ENCODE measurements at regions not wholly inside any gene's neighbourhood (a gene's known extent, or its start where the extent isn't known, plus 50 kb on each side); places are given as distances from the start of the nearest gene placed in this dataset.
A peak's percentile ranks its signal among the peaks of the same experiment; 100 is the strongest.

GRCh38 chr15:46280762-46281542 lies 646.1 kb downstream of the SQOR start:
- H3T11ph ChIP-seq (ENCODE audit: low read length): no peak overlapping the region
- Mint-ChIP-seq H3K36me3 (ENCODE audit: insufficient read depth in 1 of 3, low read depth in 3 of 3) (no peaks in the 10 kb centered on the region; a peak in 1 of 7 replicates), H3K27me3 (ENCODE audit: low read depth) (no peaks in the 10 kb centered on the region), H3K9me3 (0 out of 5 replicates have a peak, but pooled peaks cover 0 to 5% of the 10 kb centered on the region in 2 experiments), H3K27ac (no peak overlapping the region), H3K4me1 (no peaks in the 10 kb centered on the region), H3K4me3 (no peak overlapping the region)
- no peak overlapping the region for H2BK12ac ChIP-seq (ENCODE audit: insufficient read length, low read depth, low read length)
- H2AK5ac ChIP-seq (ENCODE audit: insufficient read length, low read length): no peak overlapping the region
- no peak overlapping the region for H3K14ac ChIP-seq (ENCODE audit: insufficient read depth, low read length)
- no peak overlapping the region for H4K5ac ChIP-seq (ENCODE audit: insufficient read length, low read depth, low read length)
- WGBS (ENCODE audit: extremely low coverage, insufficient read length, low lambda C conversion rate): no CpG with 5 or more reads among the region's 4 CpGs
- no peaks in the 10 kb centered on the region for H3K27me3 ChIP-seq (ENCODE audit: insufficient read depth, low read length)
- no peak overlapping the region for H3K56ac ChIP-seq (ENCODE audit: insufficient read length, low read depth, low read length)
- H3K23me2 ChIP-seq (ENCODE audit: insufficient read length, low read depth, low read length, poor library complexity, severe bottlenecking): no peaks in the 10 kb centered on the region
- H3K79me1 ChIP-seq (ENCODE audit: insufficient read depth, low read depth, low read length, poor library complexity, severe bottlenecking): no peaks in the 10 kb centered on the region
- no peaks in the 10 kb centered on the region for H4K20me1 ChIP-seq (ENCODE audit: control insufficient read depth, insufficient read depth, insufficient read length)
- H3K18ac ChIP-seq (ENCODE audit: insufficient read length, low read depth, low read length): no peak overlapping the region
- H3K4me1 ChIP-seq (ENCODE audit: insufficient read depth, low read length): no peaks in the 10 kb centered on the region
- H3K27ac ChIP-seq (ENCODE audit: insufficient read length, low read depth, low read length): no peak overlapping the region
- H2BK15ac ChIP-seq (ENCODE audit: low read depth, low read length): no peak overlapping the region
- TF ChIP-seq, protein P1, sequence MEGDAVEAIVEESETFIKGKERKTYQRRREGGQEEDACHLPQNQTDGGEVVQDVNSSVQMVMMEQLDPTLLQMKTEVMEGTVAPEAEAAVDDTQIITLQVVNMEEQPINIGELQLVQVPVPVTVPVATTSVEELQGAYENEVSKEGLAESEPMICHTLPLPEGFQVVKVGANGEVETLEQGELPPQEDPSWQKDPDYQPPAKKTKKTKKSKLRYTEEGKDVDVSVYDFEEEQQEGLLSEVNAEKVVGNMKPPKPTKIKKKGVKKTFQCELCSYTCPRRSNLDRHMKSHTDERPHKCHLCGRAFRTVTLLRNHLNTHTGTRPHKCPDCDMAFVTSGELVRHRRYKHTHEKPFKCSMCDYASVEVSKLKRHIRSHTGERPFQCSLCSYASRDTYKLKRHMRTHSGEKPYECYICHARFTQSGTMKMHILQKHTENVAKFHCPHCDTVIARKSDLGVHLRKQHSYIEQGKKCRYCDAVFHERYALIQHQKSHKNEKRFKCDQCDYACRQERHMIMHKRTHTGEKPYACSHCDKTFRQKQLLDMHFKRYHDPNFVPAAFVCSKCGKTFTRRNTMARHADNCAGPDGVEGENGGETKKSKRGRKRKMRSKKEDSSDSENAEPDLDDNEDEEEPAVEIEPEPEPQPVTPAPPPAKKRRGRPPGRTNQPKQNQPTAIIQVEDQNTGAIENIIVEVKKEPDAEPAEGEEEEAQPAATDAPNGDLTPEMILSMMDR (conservative IDR thresholded peaks at IDR 0.05): peak; percentile 65
- H2BK120ac ChIP-seq (ENCODE audit: low read depth, low read length, poor library complexity, severe bottlenecking): no peak overlapping the region
- H4K8ac ChIP-seq (replicated peaks; ENCODE audit: insufficient read length, low read depth, low read length): no peak overlapping the region
- H3K4me2 ChIP-seq (ENCODE audit: insufficient read depth, insufficient read length, low read length): no peak overlapping the region
- no peak overlapping the region for H4K91ac ChIP-seq (ENCODE audit: insufficient read length, low read depth, low read length)
- no peak overlapping the region for H3K4ac ChIP-seq (ENCODE audit: low read depth, low read length)
- no peak overlapping the region for H3K23ac ChIP-seq (ENCODE audit: insufficient read length, low read depth, low read length)
- H3K9me3 ChIP-seq (ENCODE audit: control insufficient read depth, low read depth, low read length): no peaks in the 10 kb centered on the region
- no peak overlapping the region for H2BK5ac ChIP-seq (ENCODE audit: insufficient read length, low read length)
- no peak overlapping the region for H3K9ac ChIP-seq (ENCODE audit: extremely low read depth, insufficient read length, low read length)
- H3K79me2 ChIP-seq (ENCODE audit: insufficient read depth, low read length): no peaks in the 10 kb centered on the region
- no peak overlapping the region for H2AFZ ChIP-seq (ENCODE audit: low read length)
- peak; percentile 43 for DNase-seq
- no peak overlapping the region for H2BK20ac ChIP-seq (ENCODE audit: low read depth, low read length, poor library complexity, severe bottlenecking)

Measured in H9 (cell line).